GM18517 (cell line): ENCODE measurements at regions not wholly inside any gene's neighbourhood (a gene's known extent, or its start where the extent isn't known, plus 50 kb on each side); places are given as distances from the start of the nearest gene placed in this dataset.

ENCODE experiments used
- ATAC-seq: cut with Tn5 transposase; IDR thresholded peaks from one replicate; pipeline ENCODE4 v1.9.1; 2021; ENCODE audit warnings: mild to moderate bottlenecking, moderate library complexity; ENCODE audit not compliant: unreplicated experiment

DNA sequence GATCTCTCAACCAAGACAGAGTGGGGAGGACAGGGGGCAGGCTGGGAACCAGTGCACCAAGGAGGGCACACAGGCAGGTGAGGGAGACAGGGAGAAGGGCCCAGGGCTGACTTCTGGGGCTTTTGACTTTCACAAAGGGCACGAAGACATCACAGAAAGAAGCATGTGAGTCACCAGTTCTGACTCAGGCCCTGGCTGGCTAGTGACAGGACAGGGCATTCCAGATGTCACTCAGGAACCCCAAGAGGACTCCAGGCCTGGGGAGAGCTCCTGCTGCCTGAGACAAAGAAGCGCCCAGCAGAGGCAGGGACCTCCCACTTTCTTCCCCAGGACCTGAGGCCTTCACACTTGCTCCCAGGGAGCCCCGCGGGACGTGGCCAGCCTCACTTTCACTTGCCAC, 497.2 kb downstream of the BUD13 start:
- no peak for ATAC-seq

GRCh38 chr11:116274521-116274920, 498.3 kb downstream of the BUD13 start:
- no peak for ATAC-seq

GRCh38 chr11:116272181-116272789, 500.5 kb downstream of the BUD13 start:
- ATAC-seq: no peak

DNA sequence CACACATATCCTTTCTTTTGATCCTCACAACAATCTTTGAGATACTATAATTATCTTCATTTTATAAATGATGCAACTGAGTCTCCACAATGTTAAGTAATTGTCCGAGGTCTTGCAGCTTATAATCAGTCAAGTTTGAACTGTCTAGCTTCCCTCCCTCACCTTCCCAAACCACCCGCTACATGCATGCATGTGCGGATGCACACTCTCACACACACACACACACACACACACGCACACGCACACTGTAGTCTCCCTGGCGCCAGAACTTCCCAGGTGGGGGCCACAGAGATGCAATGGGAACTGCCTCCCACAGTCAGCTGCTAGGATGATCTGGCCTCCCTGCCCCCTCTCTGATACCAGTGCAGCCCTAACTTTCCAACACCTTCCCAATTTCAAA, 501.3 kb downstream of the BUD13 start:
- ATAC-seq: no peak

DNA sequence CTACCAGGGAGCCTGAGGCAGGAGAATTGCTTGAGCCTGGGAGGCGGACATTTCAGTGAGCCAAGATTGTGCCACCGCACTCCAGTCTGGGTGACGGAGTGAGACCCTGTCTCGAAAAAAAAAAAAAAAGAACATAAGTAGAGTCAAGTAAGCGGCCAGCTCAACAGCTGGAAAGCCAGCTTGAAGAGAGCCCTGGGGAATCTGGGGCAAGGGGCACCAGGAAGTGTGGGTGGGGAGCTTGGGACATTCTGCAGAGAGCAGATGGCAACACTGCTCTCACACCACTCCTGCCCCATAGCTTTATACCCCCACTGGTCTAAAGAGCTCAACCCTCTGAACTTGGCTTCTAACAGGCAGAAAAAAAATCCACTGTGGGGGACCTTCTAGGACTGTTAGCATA, 505.6 kb downstream of the BUD13 start:
- ATAC-seq: no peak

GRCh38 chr11:116263770-116264169, 509.0 kb downstream of the BUD13 start:
- no peak for ATAC-seq

DNA sequence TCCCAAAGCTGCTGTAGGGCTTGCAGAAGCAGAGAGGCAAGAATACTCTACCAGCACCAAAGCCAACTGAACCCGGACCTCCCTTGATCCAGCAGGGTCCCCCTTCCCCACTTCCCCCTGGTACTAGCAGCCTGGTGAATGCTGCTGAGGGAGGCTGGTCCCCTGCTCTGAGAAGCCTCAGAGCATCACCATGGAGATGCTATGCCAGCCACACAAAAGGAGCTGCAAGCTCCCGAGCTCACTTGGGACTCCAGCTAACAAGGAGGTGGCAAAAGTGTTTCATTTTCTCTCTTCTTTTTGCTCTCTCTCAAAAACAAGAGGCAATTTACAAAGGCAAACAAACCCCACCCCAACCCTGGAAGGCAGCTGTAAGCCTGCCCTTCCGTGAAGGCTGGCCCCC, 509.8 kb downstream of the BUD13 start:
- no peak for ATAC-seq

DNA sequence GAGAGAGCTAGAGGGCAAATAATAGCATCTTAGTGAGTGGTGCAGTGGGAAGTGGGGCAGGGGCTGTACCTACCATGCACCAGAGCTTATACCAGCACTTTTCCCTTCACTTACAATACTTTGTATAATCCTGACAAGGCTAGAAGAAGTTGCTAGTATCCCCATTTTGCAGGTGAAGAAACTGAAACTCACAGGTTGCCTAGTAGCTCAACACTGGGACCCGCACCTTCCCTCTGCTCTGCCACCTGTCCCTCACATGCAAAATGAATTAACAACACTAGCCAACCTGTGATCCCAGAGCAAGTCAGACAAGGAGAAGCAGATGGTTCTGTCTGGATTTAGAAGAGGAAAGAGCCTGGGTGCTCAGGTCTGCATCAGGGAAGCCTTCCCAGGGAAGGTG, 510.4 kb downstream of the BUD13 start:
- no peak for ATAC-seq

GRCh38 chr11:116261606-116262005, 511.2 kb downstream of the BUD13 start:
- ATAC-seq: no peak

- no peak for ATAC-seq
Measured at GRCh38 chr11:116258821-116259220, 514.0 kb downstream of the BUD13 start.

- no peak for ATAC-seq
Measured at GRCh38 chr11:116257883-116258282, 514.9 kb downstream of the BUD13 start.

GRCh38 chr11:116257092-116257491, 515.7 kb downstream of the BUD13 start:
- ATAC-seq: no peak

GRCh38 chr11:116256215-116256614, 516.6 kb downstream of the BUD13 start:
- no peak for ATAC-seq

DNA sequence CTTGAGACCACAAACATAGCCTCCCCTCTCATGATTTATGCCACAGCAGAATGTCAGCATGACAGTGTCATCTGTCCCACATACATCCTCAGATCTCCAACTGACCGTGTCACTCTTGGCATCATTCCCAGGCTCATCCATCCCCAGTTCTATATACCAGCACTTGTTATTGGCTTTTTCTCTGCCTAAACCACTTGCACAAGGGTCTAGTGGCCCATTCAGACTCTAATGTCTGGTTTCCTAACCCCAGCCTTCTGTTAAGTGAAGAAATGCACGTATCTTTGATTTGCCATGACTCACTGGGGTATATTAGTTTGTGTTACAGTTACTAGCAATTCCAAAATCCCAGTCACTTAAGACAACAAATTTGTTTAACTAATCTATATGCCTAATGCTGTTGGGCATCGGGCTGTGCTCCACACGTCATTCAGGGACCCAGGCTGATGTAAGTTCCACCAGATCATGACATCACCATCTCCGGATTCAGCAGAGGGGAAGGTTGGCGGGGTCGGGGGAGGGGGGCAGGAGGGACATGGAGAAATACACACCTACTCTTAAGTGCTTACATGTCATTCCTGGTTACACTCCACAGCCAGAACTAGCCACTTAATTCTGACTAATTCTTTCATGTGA, 517.4 kb downstream of the BUD13 start:
- ATAC-seq: no peak

- no peak for ATAC-seq
Measured at GRCh38 chr11:116250155-116250554, 522.6 kb downstream of the BUD13 start.

DNA sequence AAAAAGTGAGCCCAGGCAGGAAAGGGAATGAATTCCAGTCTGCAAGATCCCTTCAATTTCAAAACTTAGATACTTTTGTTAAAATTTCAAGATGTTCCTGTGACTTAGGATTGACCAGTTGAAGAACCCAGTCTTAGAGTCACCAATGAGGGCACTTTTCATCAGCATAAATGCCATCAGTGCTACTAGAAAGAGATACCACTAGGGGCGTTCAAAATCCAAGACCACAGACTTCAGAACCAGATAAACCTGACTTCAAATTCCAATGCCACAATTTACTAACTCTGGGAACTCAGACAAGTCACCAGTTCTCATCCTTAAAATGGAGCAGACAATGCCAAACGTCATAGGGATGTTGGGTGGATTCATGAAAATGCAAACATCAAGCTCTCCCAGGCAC, 523.2 kb downstream of the BUD13 start:
- no peak for ATAC-seq

- ATAC-seq: no peak
Measured at GRCh38 chr11:116244889-116245288, 527.9 kb downstream of the BUD13 start.

GRCh38 chr11:116244439-116244838, 528.3 kb downstream of the BUD13 start:
- no peak for ATAC-seq

- ATAC-seq: no peak
Measured at GRCh38 chr11:116243991-116244390, 528.8 kb downstream of the BUD13 start.

GRCh38 chr11:116242006-116242405, 530.8 kb downstream of the BUD13 start:
- no peak for ATAC-seq

GRCh38 chr11:116240710-116241109, 532.1 kb downstream of the BUD13 start:
- ATAC-seq: no peak

DNA sequence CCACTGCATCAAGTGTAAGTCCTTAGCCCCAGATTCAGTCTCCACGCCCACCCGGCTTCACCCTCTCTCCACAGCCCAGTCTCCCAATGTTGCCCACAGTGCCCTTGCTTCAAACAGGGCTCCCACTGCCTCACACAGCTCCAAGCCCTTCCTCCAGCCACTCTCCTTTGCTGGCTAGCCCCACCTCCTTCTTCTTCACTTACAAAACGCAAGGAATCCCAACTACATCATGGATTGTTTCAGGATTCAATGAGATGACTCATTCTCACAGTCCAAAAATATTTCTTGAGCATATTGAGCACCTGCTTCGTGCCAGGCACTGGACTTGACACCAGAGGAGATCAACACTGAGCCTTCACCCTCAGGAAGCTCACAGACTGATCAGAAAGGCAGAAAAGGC, 533.5 kb downstream of the BUD13 start:
- ATAC-seq: no peak

GRCh38 chr11:116234989-116235568, 537.7 kb downstream of the BUD13 start:
- ATAC-seq: no peak
